Gastrocnemius medialis (tissue), 4 donors: ENCODE measurements at regions not wholly inside any gene's neighbourhood (a gene's known extent, or its start where the extent isn't known, plus 50 kb on each side); places are given as distances from the start of the nearest gene placed in this dataset.

ENCODE experiments used
- CTCF ChIP-seq, 5 experiments: fragments of 450-650 bp in 3 of 5; fragments of 200-600 bp in 2 of 5; sonication (generic) in 2 of 5; IDR thresholded peaks in 4 of 5; conservative IDR thresholded peaks in 1 of 5; 1 replicate in 4 of 5; 2 replicates in 1 of 5; pipeline ENCODE4 v1.5.1; 2016 to 2019; ENCODE audit warnings: antibody characterized with exemption in 5 of 5, mild to moderate bottlenecking in 3 of 5, moderate library complexity in 3 of 5
- POLR2A ChIP-seq, 2 donors: fragments of 450-650 bp; IDR thresholded peaks; one replicate each; pipeline ENCODE4 v1.6.1; 2017; ENCODE audit warnings: antibody characterized with exemption in 2 of 2, mild to moderate bottlenecking in 2 of 2, moderate library complexity in 2 of 2

GRCh38 chr13:37495046-37495445 lies 103.5 kb downstream of the POSTN start:
- TF ChIP-seq POLR2A (IDR thresholded peaks at IDR 0.05), result no peak
- no peak for TF ChIP-seq CTCF (IDR thresholded peaks at IDR 0.05 in 4 of 5, conservative IDR thresholded peaks at IDR 0.05 in 1 of 5)
